ENCODE measurements at regions not wholly inside any gene's neighbourhood (a gene's known extent, or its start where the extent isn't known, plus 50 kb on each side); places are given as distances from the start of the nearest gene placed in this dataset.

GRCh38 chrX:44637282-44637681, 94.6 kb upstream of the FUNDC1 start:
- H3K27ac Mint-ChIP-seq = no peak overlapping the region
- no peak for DNase-seq (ENCODE audit: low spot score in 2 of 2, unreplicated experiment in 2 of 2)
- H3K4me3 Mint-ChIP-seq = no peak overlapping the region
- no peak for TF ChIP-seq CTCF (IDR thresholded peaks at IDR 0.05; ENCODE audit: unreplicated experiment)
- H3K36me3 Mint-ChIP-seq = no peaks in the 10 kb centered on the region
- no peaks in the 10 kb centered on the region for H3K27me3 Mint-ChIP-seq (ENCODE audit: low read depth)
- peaks cover 17% of the 10 kb centered on the region for H3K9me3 Mint-ChIP-seq
- no peaks in the 10 kb centered on the region for H3K4me1 Mint-ChIP-seq

- TF ChIP-seq CTCF (IDR thresholded peaks at IDR 0.05; ENCODE audit: unreplicated experiment) = no peak
- Mint-ChIP-seq H3K36me3 (no peaks in the 10 kb centered on the region), H3K4me1 (no peaks in the 10 kb centered on the region), H3K27ac (no peak overlapping the region), H3K9me3 (peaks cover 8% of the 10 kb centered on the region), H3K4me3 (no peak overlapping the region), H3K27me3 (ENCODE audit: low read depth) (no peaks in the 10 kb centered on the region)
- no peak for DNase-seq (ENCODE audit: low spot score in 2 of 2, unreplicated experiment in 2 of 2)
These were observed 78.4 kb upstream of the FUNDC1 start for GRCh38 chrX:44621078-44621477.

- Mint-ChIP-seq H3K4me1 (no peaks in the 10 kb centered on the region), H3K4me3 (no peak overlapping the region), H3K27ac (no peak overlapping the region), H3K27me3 (ENCODE audit: low read depth) (no peaks in the 10 kb centered on the region), H3K9me3 (peaks cover 9% of the 10 kb centered on the region), H3K36me3 (no peaks in the 10 kb centered on the region)
- TF ChIP-seq CTCF (IDR thresholded peaks at IDR 0.05; ENCODE audit: unreplicated experiment) = no peak
- no peak for DNase-seq (ENCODE audit: low spot score in 2 of 2, unreplicated experiment in 2 of 2)
These were observed 76.4 kb upstream of the FUNDC1 start for GRCh38 chrX:44619039-44619438.

- Mint-ChIP-seq H3K27ac (no peak overlapping the region), H3K4me1 (no peaks in the 10 kb centered on the region), H3K36me3 (peaks cover 7% of the 10 kb centered on the region), H3K9me3 (peaks cover 20% of the 10 kb centered on the region), H3K27me3 (ENCODE audit: low read depth) (no peaks in the 10 kb centered on the region), H3K4me3 (no peak overlapping the region)
- no peak for TF ChIP-seq CTCF (IDR thresholded peaks at IDR 0.05; ENCODE audit: unreplicated experiment)
- no peak for DNase-seq (ENCODE audit: low spot score in 2 of 2, unreplicated experiment in 2 of 2)
These were observed 53.6 kb upstream of the FUNDC1 start for GRCh38 chrX:44596277-44596676.

Data from mesothelial cell of epicardium (in vitro differentiated cells).